ENCODE measurements at regions not wholly inside any gene's neighbourhood (a gene's known extent, or its start where the extent isn't known, plus 50 kb on each side); places are given as distances from the start of the nearest gene placed in this dataset.

DNA sequence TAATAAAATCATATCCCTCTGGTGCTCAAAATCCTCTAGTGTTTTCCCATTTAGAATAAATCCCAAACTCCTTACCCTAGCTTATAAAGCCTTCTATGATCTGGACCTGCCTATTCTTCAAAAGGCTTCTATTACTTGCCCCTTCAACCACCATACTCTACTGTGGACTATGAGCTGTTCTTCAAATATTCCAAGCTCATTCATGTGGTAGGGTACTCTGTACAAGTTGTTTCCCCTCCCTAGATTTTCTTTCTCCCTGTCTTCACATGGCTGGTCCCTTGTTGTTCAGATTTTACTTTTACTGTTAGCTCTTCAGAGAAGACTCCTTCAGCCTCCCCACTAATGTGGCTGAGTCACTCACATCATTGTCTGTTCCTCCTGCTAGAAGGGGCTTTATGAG lies 193.2 kb downstream of the OGFRL1 start:
- TF ChIP-seq, protein P1, sequence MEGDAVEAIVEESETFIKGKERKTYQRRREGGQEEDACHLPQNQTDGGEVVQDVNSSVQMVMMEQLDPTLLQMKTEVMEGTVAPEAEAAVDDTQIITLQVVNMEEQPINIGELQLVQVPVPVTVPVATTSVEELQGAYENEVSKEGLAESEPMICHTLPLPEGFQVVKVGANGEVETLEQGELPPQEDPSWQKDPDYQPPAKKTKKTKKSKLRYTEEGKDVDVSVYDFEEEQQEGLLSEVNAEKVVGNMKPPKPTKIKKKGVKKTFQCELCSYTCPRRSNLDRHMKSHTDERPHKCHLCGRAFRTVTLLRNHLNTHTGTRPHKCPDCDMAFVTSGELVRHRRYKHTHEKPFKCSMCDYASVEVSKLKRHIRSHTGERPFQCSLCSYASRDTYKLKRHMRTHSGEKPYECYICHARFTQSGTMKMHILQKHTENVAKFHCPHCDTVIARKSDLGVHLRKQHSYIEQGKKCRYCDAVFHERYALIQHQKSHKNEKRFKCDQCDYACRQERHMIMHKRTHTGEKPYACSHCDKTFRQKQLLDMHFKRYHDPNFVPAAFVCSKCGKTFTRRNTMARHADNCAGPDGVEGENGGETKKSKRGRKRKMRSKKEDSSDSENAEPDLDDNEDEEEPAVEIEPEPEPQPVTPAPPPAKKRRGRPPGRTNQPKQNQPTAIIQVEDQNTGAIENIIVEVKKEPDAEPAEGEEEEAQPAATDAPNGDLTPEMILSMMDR (IDR thresholded peaks at IDR 0.05), result no peak
- TF ChIP-seq POLR2A (IDR thresholded peaks at IDR 0.05) (no peak), POLR2AphosphoS5 (IDR thresholded peaks at IDR 0.05; ENCODE audit: insufficient read depth in 1 of 2, low read depth in 1 of 2) (no peak)
